ENCODE measurements at regions not wholly inside any gene's neighbourhood (a gene's known extent, or its start where the extent isn't known, plus 50 kb on each side); places are given as distances from the start of the nearest gene placed in this dataset.

- POLR2A ChIA-PET (ENCODE audit: partially characterized antibody): interaction anchor here (0.6 kb wide), 2 partner anchors 447 to 448 kb away, joined by 3 read pairs; no protein-coding TSS in a partner anchor
- Histone ChIP-seq H3K4me3 (ENCODE audit: low read length in 2 of 2) (peak overlapping the region in 1 of 2 donors; percentile 29), H3K27me3 (ENCODE audit: insufficient read depth, low read length) (no peaks in the 10 kb centered on the region), H3K36me3 (ENCODE audit: insufficient read depth, low read length) (no peaks in the 10 kb centered on the region), H3K27ac (ENCODE audit: low read depth, low read length) (no peak overlapping the region), H3K9me3 (ENCODE audit: control insufficient read depth in 1 of 2, low read length in 2 of 2) (no peaks in the 10 kb centered on the region), H3K4me1 (ENCODE audit: insufficient read depth, low read length) (peaks cover 10% of the 10 kb centered on the region)
- Mint-ChIP-seq H3K4me1 (peaks cover 0 to 1% (median 0%) of the 10 kb centered on the region in 4 donors), H3K27me3 (peaks cover 0 to 2% of the 10 kb centered on the region in 2 donors), H3K9me3 (no peaks in the 10 kb centered on the region), H3K4me3 (no peak overlapping the region), H3K36me3 (no peaks in the 10 kb centered on the region), H3K27ac (no peak overlapping the region)
- CTCF ChIA-PET (ENCODE audit: partially characterized antibody): interaction anchor here (0.7 to 6.1 kb wide), 27 partner anchors 9 to 683 kb away, joined by 3 to 138 read pairs (median 4); partner anchors contain the start of genes GALNT4 and POC1B
- intact Hi-C loops (cut with micrococcal nuclease): loop anchor here (1.0 to 10.0 kb wide), 12 partner anchors 21 to 1938 kb away; partner anchors contain the start of genes CCER1, DUSP6 and GALNT4
- peak; percentile 63 to 72 (median 68) for DNase-seq
These were observed 332.7 kb downstream of the DUSP6 start for GRCh38 chr12:89019439-89020120.

DNA sequence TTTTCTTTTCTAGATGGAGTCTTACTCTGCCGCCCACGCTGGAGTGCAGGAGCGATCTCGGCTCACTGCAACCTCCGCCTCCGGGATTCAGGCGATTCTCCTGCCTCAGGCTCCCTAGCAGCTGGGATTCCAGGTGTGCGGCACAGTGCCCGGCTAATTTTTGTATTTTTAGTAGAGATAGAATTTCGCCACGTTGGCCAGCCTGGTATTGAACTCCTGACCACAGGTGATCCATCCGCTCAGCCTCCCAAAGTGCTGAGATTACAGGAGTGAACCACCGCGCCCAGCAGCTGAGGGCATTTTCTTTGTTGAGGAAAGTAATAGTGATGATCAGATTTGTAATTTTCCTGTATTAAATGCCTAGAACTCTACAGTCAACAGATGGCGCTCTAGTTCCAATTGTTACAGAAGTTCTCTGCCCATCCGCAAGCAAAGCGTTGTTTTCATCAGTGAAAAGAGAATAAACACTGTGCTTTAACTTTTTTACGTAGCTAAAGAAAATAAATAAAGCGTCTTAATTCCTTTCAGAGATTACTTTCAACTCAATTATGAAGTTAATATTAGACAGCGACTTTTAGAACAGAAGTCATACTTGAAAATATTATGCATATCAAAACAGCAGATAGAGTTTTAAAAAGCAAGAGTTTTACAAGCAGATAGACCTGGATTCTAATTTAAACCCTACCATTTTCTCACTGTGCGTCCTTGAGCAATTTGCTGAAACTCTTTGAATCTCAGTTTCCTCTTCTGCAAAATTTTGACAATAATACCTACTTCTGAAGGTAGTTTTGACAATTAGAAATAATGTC, 335.1 kb downstream of the DUSP6 start:
- Mint-ChIP-seq H3K4me1 (peaks cover 0 to 1% (median 0%) of the 10 kb centered on the region in 4 donors), H3K27me3 (peaks cover 3 to 4% of the 10 kb centered on the region in 2 donors), H3K4me3 (no peak overlapping the region), H3K27ac (no peak overlapping the region), H3K9me3 (no peaks in the 10 kb centered on the region), H3K36me3 (no peaks in the 10 kb centered on the region)
- no peaks in the 10 kb centered on the region for H3K27me3 ChIP-seq (ENCODE audit: insufficient read depth, low read length)
- ChIA-PET CTCF (ENCODE audit: partially characterized antibody) (interaction anchor here (0.7 to 6.1 kb wide), 32 partner anchors 9 to 1942 kb away, joined by 3 to 138 read pairs (median 5); partner anchors contain the start of genes DUSP6, GALNT4 and POC1B), POLR2A (ENCODE audit: partially characterized antibody) (no interaction called here)
- no peak overlapping the region for H3K27ac ChIP-seq (ENCODE audit: low read depth, low read length)
- H3K36me3 ChIP-seq (ENCODE audit: insufficient read depth, low read length): no peaks in the 10 kb centered on the region
- H3K9me3 ChIP-seq (ENCODE audit: control insufficient read depth in 1 of 2, low read length in 2 of 2): no peaks in the 10 kb centered on the region
- peaks cover 10% of the 10 kb centered on the region for H3K4me1 ChIP-seq (ENCODE audit: insufficient read depth, low read length)
- intact Hi-C loops (cut with micrococcal nuclease): loop anchor here (5.0 to 10.0 kb wide), 6 partner anchors 228 to 1940 kb away; partner anchors contain the start of genes CCER1 and DUSP6
- peak in 4 of 5 donors; percentile 50 to 56 (median 54) for DNase-seq
- H3K4me3 ChIP-seq (ENCODE audit: low read length in 2 of 2): no peak overlapping the region

DNA sequence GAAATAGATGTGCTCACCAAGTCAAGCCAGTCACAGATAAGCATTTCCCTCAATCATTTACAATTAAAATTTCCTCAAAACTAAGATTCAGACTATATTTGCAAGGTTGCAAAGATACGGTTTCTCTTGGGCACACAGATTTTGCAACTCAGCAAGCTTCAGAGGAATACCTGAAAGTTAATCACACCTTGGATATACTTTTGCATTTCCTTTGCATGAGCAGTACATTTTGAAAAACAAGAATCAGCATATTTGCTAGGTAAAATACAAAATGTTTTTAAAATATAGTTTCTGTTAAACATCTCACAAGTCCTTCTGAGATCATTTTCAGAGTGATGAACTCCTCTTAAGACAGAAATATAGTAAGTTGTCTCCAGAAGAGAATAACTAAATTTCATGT, 336.9 kb downstream of the DUSP6 start:
- Histone ChIP-seq H3K36me3 (ENCODE audit: insufficient read depth, low read length) (no peaks in the 10 kb centered on the region), H3K4me3 (ENCODE audit: low read length in 2 of 2) (no peak overlapping the region), H3K27me3 (ENCODE audit: insufficient read depth, low read length) (no peaks in the 10 kb centered on the region), H3K4me1 (ENCODE audit: insufficient read depth, low read length) (peaks cover 10% of the 10 kb centered on the region), H3K27ac (ENCODE audit: low read depth, low read length) (no peak overlapping the region), H3K9me3 (ENCODE audit: control insufficient read depth in 1 of 2, low read length in 2 of 2) (no peaks in the 10 kb centered on the region)
- Mint-ChIP-seq H3K4me1 (peaks cover 0 to 1% (median 0%) of the 10 kb centered on the region in 4 donors), H3K27me3 (peaks cover 3 to 9% of the 10 kb centered on the region in 2 donors), H3K27ac (no peak overlapping the region), H3K36me3 (no peaks in the 10 kb centered on the region), H3K9me3 (no peaks in the 10 kb centered on the region), H3K4me3 (no peak overlapping the region)
- intact Hi-C loops (cut with micrococcal nuclease): loop anchor here (5.0 to 10.0 kb wide), 6 partner anchors 229 to 1942 kb away; partner anchors contain the start of genes CCER1 and DUSP6
- ChIA-PET CTCF (ENCODE audit: partially characterized antibody) (interaction anchor here (1.3 to 2.4 kb wide), 3 partner anchors 446 to 513 kb away, joined by 3 to 14 read pairs (median 3); no protein-coding TSS in a partner anchor), POLR2A (ENCODE audit: partially characterized antibody) (no interaction called here)
- no peak for DNase-seq

GRCh38 chr12:88998421-88998820, 353.9 kb downstream of the DUSP6 start:
- Histone ChIP-seq H3K27ac (ENCODE audit: low read depth, low read length) (no peak overlapping the region), H3K4me1 (ENCODE audit: insufficient read depth, low read length) (no peaks in the 10 kb centered on the region), H3K36me3 (ENCODE audit: insufficient read depth, low read length) (no peaks in the 10 kb centered on the region), H3K4me3 (ENCODE audit: low read length in 2 of 2) (no peak overlapping the region), H3K27me3 (ENCODE audit: insufficient read depth, low read length) (no peaks in the 10 kb centered on the region), H3K9me3 (ENCODE audit: control insufficient read depth in 1 of 2, low read length in 2 of 2) (no peaks in the 10 kb centered on the region)
- DNase-seq: no peak
- Mint-ChIP-seq H3K27me3 (peaks cover 12 to 17% of the 10 kb centered on the region in 2 donors), H3K27ac (no peak overlapping the region), H3K9me3 (peaks cover 0 to 4% (median 0%) of the 10 kb centered on the region in 8 donors), H3K36me3 (no peaks in the 10 kb centered on the region), H3K4me1 (no peaks in the 10 kb centered on the region), H3K4me3 (no peak overlapping the region)
- ChIA-PET POLR2A (ENCODE audit: partially characterized antibody) (no interaction called here), CTCF (ENCODE audit: partially characterized antibody) (no interaction called here)
- intact Hi-C loops (cut with micrococcal nuclease): loop anchor here (5.0 kb wide), 1 partner anchor 886 kb away; no protein-coding TSS in a partner anchor

DNA sequence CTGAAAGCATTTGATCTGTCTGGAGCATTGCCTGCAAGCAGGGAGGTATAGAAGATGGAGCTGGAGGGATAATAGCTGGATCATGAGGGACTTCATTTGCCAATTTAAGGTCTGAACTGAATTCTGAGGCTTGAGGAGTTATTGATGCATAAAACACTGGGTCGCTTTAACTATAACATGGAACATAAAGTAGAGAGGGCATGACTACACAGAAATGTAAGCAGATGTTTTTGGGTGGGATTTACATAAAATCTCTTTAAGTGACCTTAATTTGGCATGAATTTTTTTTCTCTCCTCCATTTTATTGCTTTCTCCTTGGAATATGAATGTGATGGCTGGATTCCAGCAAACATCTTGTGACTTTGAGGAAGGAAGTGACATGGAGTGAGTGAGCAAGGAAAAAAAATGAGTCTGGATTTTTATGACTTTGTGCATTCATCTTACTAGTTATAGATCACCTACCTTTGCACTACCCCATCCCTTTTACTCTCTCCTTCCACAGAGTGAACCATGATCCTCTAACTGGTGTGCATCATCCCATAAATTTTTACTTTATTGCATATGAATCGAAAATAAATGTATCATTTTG, 356.0 kb downstream of the DUSP6 start:
- ChIA-PET POLR2A (ENCODE audit: partially characterized antibody) (no interaction called here), CTCF (ENCODE audit: partially characterized antibody) (no interaction called here)
- no peaks in the 10 kb centered on the region for H3K36me3 ChIP-seq (ENCODE audit: insufficient read depth, low read length)
- H3K27ac ChIP-seq (ENCODE audit: low read depth, low read length): no peak overlapping the region
- Mint-ChIP-seq H3K9me3 (peaks cover 0 to 4% (median 0%) of the 10 kb centered on the region in 8 donors), H3K4me3 (no peak overlapping the region), H3K36me3 (no peaks in the 10 kb centered on the region), H3K27me3 (peaks cover 10 to 20% of the 10 kb centered on the region in 2 donors), H3K27ac (no peak overlapping the region), H3K4me1 (no peaks in the 10 kb centered on the region)
- no peak for DNase-seq
- no peaks in the 10 kb centered on the region for H3K4me1 ChIP-seq (ENCODE audit: insufficient read depth, low read length)
- H3K4me3 ChIP-seq (ENCODE audit: low read length in 2 of 2): no peak overlapping the region
- no peaks in the 10 kb centered on the region for H3K9me3 ChIP-seq (ENCODE audit: control insufficient read depth in 1 of 2, low read length in 2 of 2)
- intact Hi-C loops (cut with micrococcal nuclease): loop anchor here (5.0 kb wide), 1 partner anchor 884 kb away; no protein-coding TSS in a partner anchor
- no peaks in the 10 kb centered on the region for H3K27me3 ChIP-seq (ENCODE audit: insufficient read depth, low read length)

- ChIA-PET POLR2A (ENCODE audit: partially characterized antibody) (no interaction called here), CTCF (ENCODE audit: partially characterized antibody) (no interaction called here)
- Mint-ChIP-seq H3K36me3 (no peaks in the 10 kb centered on the region), H3K4me3 (no peak overlapping the region), H3K9me3 (peaks cover 0 to 4% (median 0%) of the 10 kb centered on the region in 8 donors), H3K4me1 (no peaks in the 10 kb centered on the region), H3K27ac (no peak overlapping the region), H3K27me3 (peaks cover 14 to 20% of the 10 kb centered on the region in 2 donors)
- Histone ChIP-seq H3K27me3 (ENCODE audit: insufficient read depth, low read length) (no peaks in the 10 kb centered on the region), H3K9me3 (ENCODE audit: control insufficient read depth in 1 of 2, low read length in 2 of 2) (no peaks in the 10 kb centered on the region), H3K4me3 (ENCODE audit: low read length in 2 of 2) (no peak overlapping the region), H3K27ac (ENCODE audit: low read depth, low read length) (no peak overlapping the region), H3K36me3 (ENCODE audit: insufficient read depth, low read length) (no peaks in the 10 kb centered on the region), H3K4me1 (ENCODE audit: insufficient read depth, low read length) (no peaks in the 10 kb centered on the region)
- intact Hi-C loops (cut with micrococcal nuclease): loop anchor here (5.0 kb wide), 1 partner anchor 883 kb away; no protein-coding TSS in a partner anchor
- DNase-seq: no peak
These were observed 357.3 kb downstream of the DUSP6 start for GRCh38 chr12:88994971-88995370.

All from CD4-positive, alpha-beta memory T cell (primary cell).